ENCODE measurements at regions not wholly inside any gene's neighbourhood (a gene's known extent, or its start where the extent isn't known, plus 50 kb on each side); places are given as distances from the start of the nearest gene placed in this dataset.

- DNase-seq (ENCODE audit: low read depth), result no peak
Measured at GRCh38 chr13:105135852-105136615, 1399.4 kb downstream of the EFNB2 start.

GRCh38 chr13:105127732-105128131, 1407.7 kb downstream of the EFNB2 start:
- no peak for DNase-seq (ENCODE audit: low read depth)

- DNase-seq (ENCODE audit: low read depth), result no peak
Measured at GRCh38 chr13:105121221-105121620, 1414.2 kb downstream of the EFNB2 start.

- DNase-seq (ENCODE audit: low read depth), result no peak
Measured at GRCh38 chr13:105118426-105118985, 1417.0 kb downstream of the EFNB2 start.

GRCh38 chr13:105116966-105117365, 1418.5 kb downstream of the EFNB2 start:
- no peak for DNase-seq (ENCODE audit: low read depth)

GRCh38 chr13:105112561-105112960, 1422.9 kb downstream of the EFNB2 start:
- DNase-seq (ENCODE audit: low read depth), result no peak

GRCh38 chr13:105107781-105108180, 1427.7 kb downstream of the EFNB2 start:
- no peak for DNase-seq (ENCODE audit: low read depth)

GRCh38 chr13:105105471-105105870, 1430.0 kb downstream of the EFNB2 start:
- no peak for DNase-seq (ENCODE audit: low read depth)

GRCh38 chr13:105097521-105097920, 1437.9 kb downstream of the EFNB2 start:
- no peak for DNase-seq (ENCODE audit: low read depth)

- no peak for DNase-seq (ENCODE audit: low read depth)
Measured at GRCh38 chr13:105089858-105090643, 1445.4 kb downstream of the EFNB2 start.

GRCh38 chr13:105087945-105088344, 1447.5 kb downstream of the EFNB2 start:
- no peak for DNase-seq (ENCODE audit: low read depth)

GRCh38 chr13:105084931-105085330, 1450.5 kb downstream of the EFNB2 start:
- DNase-seq (ENCODE audit: low read depth), result no peak

GRCh38 chr13:105083992-105084391, 1451.5 kb downstream of the EFNB2 start:
- DNase-seq (ENCODE audit: low read depth), result no peak

GRCh38 chr13:105074755-105075154, 1460.7 kb downstream of the EFNB2 start:
- no peak for DNase-seq (ENCODE audit: low read depth)

GRCh38 chr13:105073041-105073440, 1462.4 kb downstream of the EFNB2 start:
- no peak for DNase-seq (ENCODE audit: low read depth)

GRCh38 chr13:105070452-105070851, 1465.0 kb downstream of the EFNB2 start:
- no peak for DNase-seq (ENCODE audit: low read depth)

GRCh38 chr13:105069106-105069505, 1466.4 kb downstream of the EFNB2 start:
- no peak for DNase-seq (ENCODE audit: low read depth)

GRCh38 chr13:105063676-105064075, 1471.8 kb downstream of the EFNB2 start:
- no peak for DNase-seq (ENCODE audit: low read depth)

GRCh38 chr13:105059786-105060185, 1475.7 kb downstream of the EFNB2 start:
- no peak for DNase-seq (ENCODE audit: low read depth)

GRCh38 chr13:105058517-105058916, 1476.9 kb downstream of the EFNB2 start:
- no peak for DNase-seq (ENCODE audit: low read depth)

- DNase-seq (ENCODE audit: low read depth), result no peak
Measured at GRCh38 chr13:105052711-105053110, 1482.8 kb downstream of the EFNB2 start.

- no peak for DNase-seq (ENCODE audit: low read depth)
Measured at GRCh38 chr13:105050686-105051085, 1484.8 kb downstream of the EFNB2 start.

GRCh38 chr13:105048677-105049076, 1486.8 kb downstream of the EFNB2 start:
- no peak for DNase-seq (ENCODE audit: low read depth)

Data from stimulated activated CD8-positive, alpha-beta memory T cell treated with anti-CD3 and anti-CD28 coated beads, Interleukin-7, amount 100 ng/mL, for 24 hours (primary cell).